ENCODE measurements at regions not wholly inside any gene's neighbourhood (a gene's known extent, or its start where the extent isn't known, plus 50 kb on each side); places are given as distances from the start of the nearest gene placed in this dataset.
"Not testable (repeated sequence)": the region's sequence is repeated elsewhere in the genome, so short reads cannot be mapped to it uniquely, and the experiment has no call there.

DNA sequence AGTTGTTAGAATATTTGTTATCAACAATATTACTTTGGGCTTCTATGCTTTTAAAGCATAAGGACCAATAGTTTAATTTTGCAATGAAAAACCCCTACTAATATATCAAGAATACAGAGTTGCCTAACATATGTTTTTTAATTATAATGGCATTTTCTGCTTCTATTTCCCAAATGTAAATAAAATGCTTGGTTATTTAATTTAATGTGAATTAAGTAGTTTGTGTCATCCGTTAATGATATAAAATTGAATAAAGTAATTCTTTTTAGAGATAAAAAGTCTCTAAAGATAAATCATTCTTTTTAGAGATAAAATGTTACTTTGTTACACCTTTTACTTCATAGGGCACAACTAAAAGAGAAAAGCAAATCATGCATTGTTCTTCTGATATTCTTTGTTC is 583.7 kb upstream of the ADGRL2 start:
- no peak for DNase-seq (ENCODE audit: low spot score)

DNA sequence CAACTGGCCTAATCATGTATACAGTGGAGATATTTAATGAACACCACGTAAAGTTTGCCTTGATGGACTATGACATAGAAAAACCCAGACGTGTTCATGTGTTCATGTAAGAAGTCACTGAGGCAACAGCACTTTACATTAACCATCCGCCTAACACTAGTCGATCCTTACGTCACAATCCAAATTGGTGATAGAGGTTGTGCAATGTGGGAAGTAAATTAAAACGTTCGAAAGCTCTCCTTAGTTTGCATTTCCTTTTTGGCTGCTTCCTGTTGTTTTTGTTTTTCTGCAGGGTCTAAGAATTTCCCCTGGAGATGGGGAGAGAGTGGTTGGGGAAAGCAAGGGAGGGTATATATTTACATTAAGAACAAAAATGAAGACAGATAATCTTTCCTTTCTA is 587.5 kb upstream of the ADGRL2 start:
- no peak for DNase-seq (ENCODE audit: low spot score)

DNA sequence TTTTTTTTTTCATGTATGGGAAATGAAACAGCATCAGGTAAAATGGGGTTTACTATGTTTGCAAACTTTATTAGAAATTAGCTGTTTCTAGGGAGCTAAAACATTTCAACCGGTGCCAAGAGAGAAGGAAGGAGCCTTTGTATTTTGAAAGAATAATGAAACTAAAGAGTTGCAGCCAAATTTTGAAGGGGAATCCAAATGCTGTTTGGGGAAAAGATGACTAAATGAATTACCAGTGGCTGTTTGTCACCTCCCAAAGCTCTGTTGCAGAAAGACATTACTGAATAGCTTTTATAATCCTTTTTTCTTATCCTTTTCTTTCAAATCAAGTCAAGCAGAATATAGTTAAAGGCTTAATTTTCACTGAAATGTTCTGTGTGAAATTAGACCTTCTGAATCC is 591.3 kb upstream of the ADGRL2 start:
- no peak for DNase-seq (ENCODE audit: low spot score)

DNA sequence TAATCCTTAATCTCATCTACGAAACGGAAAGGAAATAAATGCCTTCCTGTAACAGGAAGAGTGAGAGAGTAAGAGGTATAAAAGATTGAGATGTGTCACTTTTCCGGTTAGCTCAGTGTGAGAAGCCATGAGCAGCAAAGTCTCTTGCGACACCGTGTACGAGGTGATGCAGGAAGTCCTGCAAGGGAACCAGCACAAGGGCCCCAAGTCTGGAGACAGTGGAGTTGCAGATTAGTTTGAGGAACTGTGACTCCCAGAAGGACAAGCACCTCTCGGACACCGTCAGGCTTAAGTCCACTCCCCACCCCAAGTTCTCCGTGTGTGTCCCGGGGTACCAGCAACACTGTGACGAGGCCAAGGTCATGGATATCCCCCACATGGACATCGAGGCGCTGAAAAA is 592.3 kb upstream of the ADGRL2 start:
- no peak for DNase-seq (ENCODE audit: low spot score)

DNA sequence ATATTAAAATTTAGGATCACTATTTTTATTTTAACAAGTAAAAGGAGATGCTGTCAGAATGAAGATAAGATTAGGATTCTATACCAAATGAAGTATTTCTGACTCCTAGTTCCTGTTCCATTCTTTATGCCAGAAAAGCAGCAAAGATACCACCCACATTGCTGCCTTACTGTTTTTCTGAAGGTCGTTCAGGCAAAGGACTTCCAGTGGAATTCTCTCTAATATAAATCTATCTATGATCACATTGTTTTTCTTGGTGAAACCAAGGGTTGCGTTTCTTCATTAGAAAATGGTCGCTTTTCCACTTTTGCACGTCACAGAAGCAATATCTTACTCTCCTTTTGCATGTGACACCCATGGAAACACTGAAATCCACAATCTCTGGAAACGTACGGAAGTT is 594.8 kb upstream of the ADGRL2 start:
- no peak for DNase-seq (ENCODE audit: low spot score)

DNA sequence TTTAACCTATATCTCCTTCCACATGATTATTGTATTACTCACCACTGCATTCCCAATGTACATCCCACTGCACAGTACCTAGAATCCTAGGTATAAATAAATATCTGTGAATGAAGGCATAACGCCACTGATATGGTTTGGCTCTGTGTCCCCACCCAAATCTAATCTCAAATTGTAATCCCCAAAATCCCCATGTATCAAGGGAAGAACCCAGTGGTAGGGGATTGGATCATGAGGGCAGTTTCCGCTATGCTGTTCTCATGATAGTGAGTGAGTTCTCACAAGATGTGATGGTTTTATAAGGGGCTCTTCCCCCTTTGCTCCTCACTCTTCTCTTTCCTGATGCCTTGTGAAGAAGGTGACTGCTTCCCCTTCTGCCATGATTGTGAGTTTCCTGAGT is 599.0 kb upstream of the ADGRL2 start:
- no peak for DNase-seq (ENCODE audit: low spot score)

DNA sequence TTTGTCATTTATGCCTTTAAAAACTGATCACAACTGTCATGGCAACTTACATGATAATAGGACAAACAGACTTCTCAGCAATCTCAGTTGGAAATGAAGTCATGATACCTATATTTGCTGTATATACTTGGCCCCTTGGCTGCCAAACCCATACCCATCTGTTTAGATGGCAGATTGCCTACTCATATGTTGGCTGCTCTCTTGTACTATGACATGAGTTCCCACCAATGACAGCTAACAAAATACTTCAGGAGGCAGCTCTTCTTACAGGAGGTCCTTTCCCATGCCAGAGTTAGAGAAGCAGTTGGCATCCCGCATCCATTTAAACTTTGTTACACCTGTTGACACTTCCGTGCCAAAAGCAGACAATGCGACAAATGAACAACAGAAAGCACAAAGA is 603.1 kb upstream of the ADGRL2 start:
- no peak for DNase-seq (ENCODE audit: low spot score)

DNA sequence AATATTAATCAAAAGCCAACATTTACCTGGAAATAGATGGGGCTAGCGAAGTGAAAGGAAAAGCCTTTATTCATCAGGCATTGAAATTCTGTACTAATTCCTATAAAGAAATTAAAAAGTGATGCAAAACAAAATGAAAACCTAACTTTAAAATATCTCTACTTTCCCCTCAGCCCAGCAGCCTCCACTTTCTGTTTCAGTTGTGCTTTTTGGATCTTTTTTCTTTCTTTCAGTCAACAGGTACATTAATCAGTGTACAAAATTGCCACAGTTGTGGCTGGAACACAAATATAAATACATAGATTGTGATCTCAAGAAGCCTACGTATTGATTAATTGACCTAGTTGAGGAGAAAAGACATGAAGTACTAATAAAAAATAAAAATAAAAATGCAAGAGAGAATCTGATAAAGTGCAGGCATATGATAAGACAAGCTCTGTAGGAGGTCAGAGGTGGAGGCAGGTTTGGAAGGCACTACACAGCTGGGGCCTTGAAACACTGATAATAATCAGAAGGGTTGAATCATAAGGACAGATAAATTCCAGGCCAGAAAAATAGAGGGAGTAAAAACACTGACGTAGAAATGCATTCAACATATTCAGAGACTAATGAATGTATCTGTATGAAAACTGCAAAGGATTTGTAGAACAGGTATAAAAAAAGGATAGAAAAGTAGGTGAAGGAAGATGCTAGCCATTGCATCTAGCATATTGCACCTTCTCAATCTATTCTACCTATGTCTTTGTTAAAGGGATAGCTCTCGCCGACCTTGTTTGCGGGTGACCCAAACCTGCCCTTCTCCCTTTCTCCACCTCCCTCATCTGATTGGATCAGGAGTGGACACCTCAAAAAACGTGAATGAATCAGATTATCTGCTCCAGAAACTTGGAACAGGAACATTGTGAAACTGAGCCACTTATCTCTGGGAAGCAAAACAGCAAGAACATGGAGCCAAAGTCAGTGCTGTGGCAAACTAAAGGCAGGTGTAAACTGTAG is 607.8 kb upstream of the ADGRL2 start:
- DNase-seq (ENCODE audit: low spot score): no peak

DNA sequence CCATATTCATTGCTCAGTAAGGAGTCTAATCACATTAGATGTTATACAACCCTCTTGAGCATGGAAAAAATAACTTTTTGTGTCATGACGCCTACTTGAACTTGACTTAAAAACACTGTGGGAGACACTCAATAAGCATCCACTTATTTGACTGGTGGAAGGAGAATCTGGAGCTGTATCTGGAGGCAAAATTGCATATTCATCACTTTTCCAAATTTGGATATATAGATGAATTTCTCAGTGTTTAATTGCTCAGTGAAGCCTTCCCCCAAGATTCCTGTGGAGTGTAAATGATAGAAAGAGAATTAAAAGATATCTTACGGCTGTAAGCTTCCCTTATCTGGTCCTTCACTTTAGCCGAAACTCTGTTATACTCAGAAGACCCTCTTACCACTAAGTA is 610.7 kb upstream of the ADGRL2 start:
- no peak for DNase-seq (ENCODE audit: low spot score)

DNA sequence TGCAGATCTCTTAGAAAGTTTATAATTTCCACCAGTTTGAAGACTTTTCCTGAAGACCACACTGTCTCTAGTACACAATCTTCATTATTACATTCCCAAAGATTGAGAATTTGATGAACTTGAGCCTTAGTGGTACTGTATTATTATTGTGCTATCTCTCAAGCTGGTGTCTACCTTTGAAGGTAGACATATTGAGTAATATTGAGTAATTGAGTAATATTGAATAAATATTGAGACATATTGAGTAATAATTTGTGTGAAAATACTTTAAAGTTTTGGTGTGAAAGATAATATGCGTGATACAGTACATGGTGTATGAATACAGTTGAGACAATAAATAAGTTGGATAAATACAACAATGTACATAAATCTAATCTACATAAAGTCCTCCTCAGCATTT is 613.1 kb upstream of the ADGRL2 start:
- DNase-seq (ENCODE audit: low spot score): no peak

DNA sequence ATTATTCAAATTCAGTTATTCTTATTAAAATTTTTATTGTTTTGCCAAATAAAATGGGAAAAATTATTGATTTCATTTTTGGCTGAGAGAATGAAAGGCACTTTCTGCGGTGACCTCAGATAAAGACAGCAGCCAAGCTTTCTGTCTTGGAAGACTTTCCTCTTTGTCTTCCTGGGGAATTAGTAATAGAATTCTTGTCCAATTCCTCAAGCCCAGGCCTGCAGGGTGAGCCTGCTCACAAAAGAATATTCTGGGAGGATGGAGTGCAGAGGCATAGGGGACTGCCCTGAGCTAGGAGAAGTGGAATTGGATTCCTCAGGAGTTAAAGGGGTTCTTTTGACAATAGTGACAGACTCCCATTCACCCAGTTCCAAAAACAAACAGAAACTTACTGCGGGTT is 614.5 kb upstream of the ADGRL2 start:
- DNase-seq (ENCODE audit: low spot score): no peak

DNA sequence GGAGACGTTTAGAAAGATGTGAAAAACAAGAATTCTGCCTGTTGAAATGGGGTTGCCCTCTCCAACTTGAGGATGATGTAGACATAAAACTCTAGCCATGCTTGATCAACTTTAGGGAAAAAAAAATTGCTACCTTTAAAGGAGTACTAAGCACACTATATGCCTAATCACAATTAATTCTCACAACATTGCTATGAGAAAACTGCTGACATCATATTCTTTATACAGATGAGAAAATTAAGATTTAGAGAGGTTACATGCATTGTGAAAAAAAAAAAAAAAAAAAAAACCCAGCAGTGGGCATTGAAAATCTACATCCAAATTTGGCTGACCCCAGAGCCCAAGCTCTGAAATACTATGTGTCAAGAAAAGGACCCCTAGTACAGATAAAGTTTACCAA is 617.2 kb upstream of the ADGRL2 start:
- DNase-seq (ENCODE audit: low spot score): no peak

DNA sequence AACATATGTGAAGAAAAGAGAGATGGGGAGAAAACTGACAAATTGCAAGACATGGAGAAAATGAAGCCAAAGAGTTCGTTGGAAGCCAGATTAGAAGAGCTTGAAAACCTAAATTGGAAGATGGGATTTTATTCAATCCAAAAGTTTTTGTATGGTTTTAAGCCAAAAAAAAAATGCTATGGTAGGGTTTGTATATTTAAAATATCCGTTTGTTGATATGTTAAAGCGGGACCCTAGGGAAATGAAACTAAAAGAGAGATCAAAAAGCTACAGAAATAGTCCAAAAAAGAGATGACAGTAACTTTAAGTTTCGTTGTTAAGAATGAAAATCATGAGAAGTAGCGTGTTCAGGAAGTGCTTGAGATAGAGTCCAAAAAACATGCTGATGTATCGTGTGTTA is 617.7 kb upstream of the ADGRL2 start:
- DNase-seq (ENCODE audit: low spot score): no peak

DNA sequence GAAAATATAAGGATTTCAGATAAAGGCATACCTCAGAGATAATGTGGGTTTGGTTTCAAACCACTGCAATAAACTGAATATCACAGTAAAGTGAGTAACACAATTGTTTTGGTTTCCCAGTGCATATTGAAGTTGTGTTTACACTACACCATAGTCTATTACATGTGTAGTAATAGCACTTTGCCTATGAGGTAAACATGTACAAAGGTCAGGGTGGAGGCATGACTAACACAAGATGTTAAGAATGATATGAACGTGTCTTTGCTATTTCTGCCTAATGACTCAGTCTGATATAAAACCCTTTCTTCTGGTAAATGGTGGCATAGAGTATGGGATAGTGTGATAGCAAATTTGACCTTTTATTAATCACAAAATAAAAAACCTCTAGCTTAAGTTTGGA is 621.5 kb upstream of the ADGRL2 start:
- DNase-seq (ENCODE audit: low spot score): no peak

DNA sequence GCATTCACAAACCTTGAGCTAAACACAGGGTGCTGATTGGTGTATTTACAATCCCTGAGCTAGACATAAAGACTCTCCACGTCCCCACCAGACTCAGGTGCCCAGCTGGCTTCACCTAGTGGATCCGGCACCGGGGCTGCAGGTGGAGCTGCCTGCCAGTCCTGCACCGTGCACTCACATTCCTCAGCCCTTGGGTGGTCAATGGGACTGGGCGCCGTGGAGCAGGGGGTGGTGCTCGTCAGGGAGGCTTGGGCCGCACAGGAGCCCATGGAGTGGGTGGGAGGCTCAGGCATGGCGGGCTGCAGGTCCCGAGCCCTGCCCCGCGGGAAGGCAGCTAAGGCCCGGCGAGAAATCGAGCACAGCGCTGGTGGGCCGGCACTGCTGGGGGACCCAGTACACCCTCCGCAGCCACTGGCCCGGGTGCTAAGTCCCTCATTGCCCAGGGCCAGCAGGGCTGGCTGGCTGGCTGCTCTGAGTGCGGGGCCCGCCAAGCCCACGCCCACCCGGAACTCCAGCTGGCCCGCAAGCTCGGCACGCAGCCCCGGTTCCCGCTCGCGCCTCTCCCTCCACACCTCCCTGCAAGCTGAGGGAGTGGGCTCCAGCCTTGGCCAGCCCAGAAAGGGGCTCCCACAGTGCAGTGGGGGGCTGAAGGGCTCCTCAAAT is 622.2 kb upstream of the ADGRL2 start:
- DNase-seq (ENCODE audit: low spot score): not testable (repeated sequence)

DNA sequence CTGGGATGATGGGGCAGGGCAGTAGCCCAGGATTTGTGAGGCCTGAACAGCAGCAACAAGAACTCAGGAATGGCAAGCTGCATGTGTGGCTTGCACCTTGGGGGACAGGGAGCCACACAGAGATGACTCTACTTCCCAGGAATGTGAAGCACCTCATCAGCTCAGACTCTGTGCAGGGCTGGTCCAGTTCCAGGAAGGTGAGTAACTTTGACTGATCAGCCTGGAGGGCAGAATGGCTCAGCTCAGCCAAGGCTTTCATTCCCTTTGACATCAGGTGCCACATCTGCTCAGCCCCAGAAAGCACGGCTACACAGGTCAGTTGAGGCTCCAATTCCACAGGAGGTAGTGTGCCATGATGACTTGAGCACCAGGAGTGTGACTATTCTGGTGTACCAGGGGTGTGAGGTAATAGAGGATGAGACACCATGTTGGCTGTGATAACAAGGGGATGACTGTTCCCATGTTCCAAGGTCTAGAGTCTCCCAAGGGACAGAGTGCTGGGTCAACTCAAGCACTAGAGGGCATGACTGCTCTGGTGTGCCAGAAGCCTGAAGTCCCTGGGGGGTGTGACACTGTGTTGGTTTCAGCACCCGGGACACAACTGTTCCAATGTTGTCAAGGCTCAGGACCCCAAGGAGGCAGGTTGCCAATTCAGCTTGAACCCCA is 625.8 kb upstream of the ADGRL2 start:
- DNase-seq (ENCODE audit: low spot score): no peak

DNA sequence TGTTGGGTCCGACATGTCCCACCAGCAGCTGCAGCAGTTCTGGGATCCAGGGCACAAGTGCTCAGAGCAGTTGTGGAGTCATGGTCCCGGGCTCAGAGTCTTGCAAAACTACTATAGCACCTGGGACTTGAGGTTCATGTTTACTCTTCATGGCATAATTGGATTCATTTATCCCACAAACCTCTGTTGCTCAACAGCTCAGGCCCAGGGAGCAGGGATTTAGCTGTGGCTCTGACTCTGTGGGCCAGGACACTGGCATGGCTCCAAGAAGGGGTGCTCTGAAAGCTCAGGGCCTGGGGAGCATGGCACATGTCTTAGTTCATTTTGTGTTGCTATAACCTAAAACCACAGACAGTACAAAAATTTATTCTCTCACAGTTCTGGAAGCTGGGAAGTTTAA is 626.7 kb upstream of the ADGRL2 start:
- no peak for DNase-seq (ENCODE audit: low spot score)

DNA sequence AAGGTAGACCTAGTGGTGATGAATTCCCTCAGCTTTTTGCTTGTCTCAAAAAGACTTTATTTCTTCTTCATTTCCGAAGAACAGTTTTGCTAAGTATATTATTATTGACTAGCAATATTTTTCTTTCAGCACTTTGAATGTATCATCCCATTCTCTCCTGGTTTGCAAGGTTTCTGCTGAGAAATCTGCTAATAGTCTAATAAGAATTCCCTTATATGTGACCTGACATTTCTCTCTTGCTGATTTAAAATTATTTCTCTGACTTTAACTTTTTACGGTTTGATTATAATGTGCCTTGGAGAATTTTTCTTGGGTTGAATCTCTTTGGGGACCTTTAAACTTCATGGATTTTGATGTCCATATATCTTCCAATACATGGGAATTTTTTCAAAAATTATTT is 628.3 kb upstream of the ADGRL2 start:
- DNase-seq (ENCODE audit: low spot score): no peak

DNA sequence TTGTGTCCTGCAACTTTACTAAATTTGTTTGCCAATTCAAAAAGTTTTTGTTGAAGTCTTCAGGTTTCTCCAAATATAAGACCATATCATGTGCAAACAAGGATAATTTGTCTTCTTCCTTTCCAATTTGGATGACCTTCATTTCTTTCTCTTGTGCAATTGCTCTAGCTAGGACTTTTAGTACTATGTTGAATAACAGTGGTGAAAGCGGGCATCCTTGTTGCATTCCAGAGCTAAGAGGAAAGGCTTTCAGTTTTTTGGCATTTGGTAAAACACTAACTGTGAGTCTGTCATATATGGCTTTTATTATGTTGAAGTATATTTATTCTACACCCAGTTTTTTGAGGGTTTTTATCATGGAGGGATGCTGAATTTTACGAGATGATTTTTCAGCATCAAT is 630.0 kb upstream of the ADGRL2 start:
- DNase-seq (ENCODE audit: low spot score): no peak

DNA sequence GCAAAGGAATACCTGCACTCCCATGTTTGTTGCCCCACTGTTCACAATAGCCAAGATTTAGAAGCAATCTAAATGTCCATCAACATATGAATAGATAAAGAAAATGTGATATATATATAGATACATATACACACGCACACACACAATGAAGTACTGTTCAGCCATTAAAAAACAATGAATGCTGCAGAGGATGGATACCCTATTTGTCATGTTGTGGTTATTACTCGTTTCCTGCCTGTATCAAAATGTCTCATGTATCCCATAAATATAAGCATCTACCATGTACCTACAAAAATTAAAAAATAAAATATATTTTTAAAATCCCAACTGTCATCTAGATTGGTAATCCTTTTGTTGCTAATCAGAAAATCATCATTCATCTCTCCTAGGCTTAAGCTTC is 634.8 kb upstream of the ADGRL2 start:
- DNase-seq (ENCODE audit: low spot score): no peak

DNA sequence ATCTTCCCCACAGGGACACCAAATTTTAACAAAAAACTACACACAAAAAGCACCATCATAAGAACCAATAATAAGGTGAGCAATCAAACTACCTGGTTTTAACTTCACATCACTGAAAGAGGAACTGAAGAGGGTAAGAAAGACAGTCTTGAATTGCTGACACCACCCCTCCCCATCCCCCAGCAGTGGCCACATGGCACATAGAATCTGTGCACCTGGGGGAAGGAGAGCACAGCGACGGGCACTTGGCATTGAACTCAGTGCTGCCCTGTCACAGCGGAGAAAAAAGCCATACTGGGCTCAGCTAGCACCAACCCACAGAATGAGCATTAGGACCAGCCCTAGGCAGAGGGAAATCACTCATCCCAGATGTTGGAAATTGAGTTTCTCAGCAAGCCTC is 640.0 kb upstream of the ADGRL2 start:
- no peak for DNase-seq (ENCODE audit: low spot score)

DNA sequence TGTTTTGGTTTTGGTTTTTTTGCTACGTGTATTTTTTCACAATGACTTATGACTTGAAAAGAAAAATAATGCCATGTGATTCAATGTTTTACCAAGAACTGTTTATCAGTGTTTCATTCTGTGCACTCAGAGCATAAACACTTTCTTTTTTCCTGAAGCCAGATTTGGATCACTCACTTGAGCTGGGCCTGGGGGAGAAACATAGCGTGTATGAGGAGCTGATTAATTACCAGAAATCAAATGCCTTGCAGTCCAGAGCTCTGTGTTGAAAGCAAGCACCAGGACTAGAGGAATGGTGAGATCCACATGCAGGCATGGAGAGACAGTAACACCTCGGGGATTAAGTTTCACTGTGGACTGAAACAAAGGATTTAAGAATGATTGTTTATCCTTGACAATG is 642.1 kb upstream of the ADGRL2 start:
- DNase-seq (ENCODE audit: low spot score): no peak

DNA sequence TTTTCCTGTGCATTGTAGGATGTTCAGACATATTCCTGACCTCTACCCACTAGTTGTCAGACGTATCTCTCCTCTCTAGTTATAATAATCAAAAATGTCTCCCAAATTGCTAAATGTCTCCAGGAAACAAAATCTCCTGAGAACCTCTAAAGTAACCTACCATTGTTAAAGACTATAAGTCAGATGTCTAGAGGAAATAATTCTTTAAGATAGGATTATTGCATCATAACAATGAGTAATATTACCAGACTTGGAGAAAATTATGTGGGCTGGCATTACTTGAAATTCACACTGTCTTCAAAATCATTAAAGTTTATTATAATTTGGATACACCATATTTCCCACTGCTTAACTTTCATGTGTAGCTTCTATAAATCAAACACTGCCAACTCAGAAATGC is 643.0 kb upstream of the ADGRL2 start:
- DNase-seq (ENCODE audit: low spot score): no peak
